T-helper 2 cell treated with Interferon-gamma antibody and Interleukin-4, amounts not matched to agents 100 ng/mL and 5 ng/mL, for 36 hours (primary cell): ENCODE measurements at regions not wholly inside any gene's neighbourhood (a gene's known extent, or its start where the extent isn't known, plus 50 kb on each side); places are given as distances from the start of the nearest gene placed in this dataset.

ENCODE experiments used
- intact Hi-C: fragments of 100-400 bp; cut with micrococcal nuclease; formaldehyde crosslinking; loops from one replicate; pipeline ENCODE4 v1.15.1; 2023

- intact Hi-C loops = no loop called here
These were observed 96.6 kb upstream of the FOXP4 start for GRCh38 chr6:41449399-41450245.

- intact Hi-C loops = no loop called here
These were observed 95.6 kb upstream of the FOXP4 start for GRCh38 chr6:41450581-41450980.

GRCh38 chr6:41451039-41451438 lies 95.1 kb upstream of the FOXP4 start:
- intact Hi-C loops = no loop called here

GRCh38 chr6:41451515-41452163 lies 94.5 kb upstream of the FOXP4 start:
- intact Hi-C loops = no loop called here

- intact Hi-C loops = no loop called here
These were observed 93.4 kb upstream of the FOXP4 start for GRCh38 chr6:41452763-41453162.

GRCh38 chr6:41453244-41453643 lies 92.9 kb upstream of the FOXP4 start:
- intact Hi-C loops = no loop called here

- intact Hi-C loops = no loop called here
These were observed 91.9 kb upstream of the FOXP4 start for GRCh38 chr6:41454189-41454789.

GRCh38 chr6:41455410-41455809 lies 90.8 kb upstream of the FOXP4 start:
- intact Hi-C loops = no loop called here

- intact Hi-C loops = no loop called here
These were observed 90.4 kb upstream of the FOXP4 start for GRCh38 chr6:41455818-41456217.

GRCh38 chr6:41457303-41457670 lies 88.9 kb upstream of the FOXP4 start:
- intact Hi-C loops = no loop called here

- intact Hi-C loops = no loop called here
These were observed 86.4 kb upstream of the FOXP4 start for GRCh38 chr6:41459738-41460137.

GRCh38 chr6:41460742-41461336 lies 85.3 kb upstream of the FOXP4 start:
- intact Hi-C loops = no loop called here

GRCh38 chr6:41462033-41462432 lies 84.1 kb upstream of the FOXP4 start:
- intact Hi-C loops = no loop called here

GRCh38 chr6:41463062-41463930 lies 82.9 kb upstream of the FOXP4 start:
- intact Hi-C loops = no loop called here

- intact Hi-C loops = no loop called here
These were observed 82.2 kb upstream of the FOXP4 start for GRCh38 chr6:41464019-41464418.

GRCh38 chr6:41464481-41464880 lies 81.7 kb upstream of the FOXP4 start:
- intact Hi-C loops = no loop called here

- intact Hi-C loops = no loop called here
These were observed 79.7 kb upstream of the FOXP4 start for GRCh38 chr6:41466437-41466990.

GRCh38 chr6:41467061-41467460 lies 79.1 kb upstream of the FOXP4 start:
- intact Hi-C loops = no loop called here

- intact Hi-C loops = no loop called here
These were observed 78.4 kb upstream of the FOXP4 start for GRCh38 chr6:41467627-41468404.
